Left lobe of liver (tissue), 2 donors: ENCODE measurements at regions not wholly inside any gene's neighbourhood (a gene's known extent, or its start where the extent isn't known, plus 50 kb on each side); places are given as distances from the start of the nearest gene placed in this dataset.
"Not testable (repeated sequence)": the region's sequence is repeated elsewhere in the genome, so short reads cannot be mapped to it uniquely, and the experiment has no call there.

Experiments
- ATAC-seq: fragments of 200-7000 bp; cut with Tn5 transposase; one replicate; pipeline ENCODE4 v1.9.1; 2020; ENCODE audit warnings: mild to moderate bottlenecking, moderate library complexity
- DNase-seq: peaks from one replicate; pipeline ENCODE4 v3.0.0-alpha.2; 2020; ENCODE audit warnings: low spot score
- donor health status: DM: no; HTN: no; CAD: no; lungs with moderate emphysema.
- donor health status: DM: no; HTN: yes; CAD: no.

- ATAC-seq (no peak), DNase-seq (no peak)
These were observed 386.4 kb upstream of the MMS22L start for GRCh38 chr6:97669191-97670031.

GRCh38 chr6:97674802-97675201 lies 391.8 kb upstream of the MMS22L start:
- DNase-seq (no peak), ATAC-seq (no peak)

- ATAC-seq = no peak
- DNase-seq = no peak
These were observed 394.6 kb upstream of the MMS22L start for GRCh38 chr6:97677626-97678025.

- DNase-seq (no peak), ATAC-seq (no peak)
These were observed 404.9 kb upstream of the MMS22L start for GRCh38 chr6:97687916-97688315.

- no peak for ATAC-seq
- no peak for DNase-seq
These were observed 406.2 kb upstream of the MMS22L start for GRCh38 chr6:97689078-97689754.

GRCh38 chr6:97697456-97697855 lies 414.4 kb upstream of the MMS22L start:
- DNase-seq = no peak

GRCh38 chr6:97701801-97702200 lies 418.8 kb upstream of the MMS22L start:
- DNase-seq (no peak), ATAC-seq (no peak)

More at GRCh38 chr6:97697456-97697855, 414.4 kb upstream of the MMS22L start:
- no peak for ATAC-seq

- DNase-seq = no peak
- no peak for ATAC-seq
These were observed 419.2 kb upstream of the MMS22L start for GRCh38 chr6:97702248-97702647.

- ATAC-seq (no peak), DNase-seq (no peak)
These were observed 420.6 kb upstream of the MMS22L start for GRCh38 chr6:97703661-97704060.

GRCh38 chr6:97705568-97705967 lies 422.6 kb upstream of the MMS22L start:
- ATAC-seq (no peak), DNase-seq (no peak)

GRCh38 chr6:97712751-97713150 lies 429.7 kb upstream of the MMS22L start:
- no peak for DNase-seq
- no peak for ATAC-seq

- DNase-seq (no peak), ATAC-seq (no peak)
These were observed 431.8 kb upstream of the MMS22L start for GRCh38 chr6:97714772-97715171.

- DNase-seq (no peak), ATAC-seq (no peak)
These were observed 434.1 kb upstream of the MMS22L start for GRCh38 chr6:97717086-97717485.

GRCh38 chr6:97726378-97726777 lies 443.4 kb upstream of the MMS22L start:
- no peak for DNase-seq
- no peak for ATAC-seq

- no peak for ATAC-seq
- no peak for DNase-seq
These were observed 449.0 kb upstream of the MMS22L start for GRCh38 chr6:97732045-97732444.

GRCh38 chr6:97757575-97757974 lies 474.6 kb upstream of the MMS22L start:
- no peak for ATAC-seq
- no peak for DNase-seq

- ATAC-seq (no peak), DNase-seq (no peak)
These were observed 482.4 kb upstream of the MMS22L start for GRCh38 chr6:97765461-97765860.

- ATAC-seq (no peak), DNase-seq (no peak)
These were observed 488.4 kb upstream of the MMS22L start for GRCh38 chr6:97771372-97771771.

- no peak for DNase-seq
- no peak for ATAC-seq
These were observed 492.0 kb upstream of the MMS22L start for GRCh38 chr6:97775012-97775411.

- ATAC-seq (no peak), DNase-seq (no peak)
These were observed 495.4 kb upstream of the MMS22L start for GRCh38 chr6:97778290-97779038.

- not testable (repeated sequence) for DNase-seq, ATAC-seq
These were observed 496.2 kb upstream of the MMS22L start for GRCh38 chr6:97779039-97779766.
